ENCODE measurements at regions not wholly inside any gene's neighbourhood (a gene's known extent, or its start where the extent isn't known, plus 50 kb on each side); places are given as distances from the start of the nearest gene placed in this dataset. TPM values are rescaled to one million over a fixed set of nuclear protein-coding genes. Genes with fewer than 3 reads are reported as not detected.
A peak's percentile ranks its signal among the peaks of the same experiment; 100 is the strongest.

- Histone ChIP-seq H3K4me1 (ENCODE audit: insufficient read depth, low read length, poor library complexity, severe bottlenecking) (no peaks in the 10 kb centered on the region), H3K4me3 (ENCODE audit: low read depth, low read length, poor library complexity, severe bottlenecking) (no peak overlapping the region), H3K9me3 (ENCODE audit: low read depth, low read length, poor library complexity, severe bottlenecking) (no peaks in the 10 kb centered on the region), H3K27me3 (replicated peaks; ENCODE audit: insufficient read depth, low read depth, low read length, poor library complexity) (no peaks in the 10 kb centered on the region), H3K27ac (ENCODE audit: low read depth, low read length, poor library complexity, severe bottlenecking) (no peak overlapping the region), H3K36me3 (ENCODE audit: insufficient read depth, low read length, poor library complexity, severe bottlenecking) (no peaks in the 10 kb centered on the region)
- intact Hi-C loops (cut with micrococcal nuclease; ENCODE audit: unreplicated experiment), result no loop called here
- BruUV-seq (replicated peaks), result no TSS peak
- DNase-seq (ENCODE audit: low spot score), result peak; percentile 63
- POLR2A ChIA-PET (ENCODE audit: low non-redundant PET), result no interaction called here
- no peak for TF ChIP-seq EZH2 (IDR thresholded peaks at IDR 0.05; ENCODE audit: borderline replicate concordance, low read depth, low read length, poor library complexity, severe bottlenecking)
- TF ChIP-seq, protein P1, sequence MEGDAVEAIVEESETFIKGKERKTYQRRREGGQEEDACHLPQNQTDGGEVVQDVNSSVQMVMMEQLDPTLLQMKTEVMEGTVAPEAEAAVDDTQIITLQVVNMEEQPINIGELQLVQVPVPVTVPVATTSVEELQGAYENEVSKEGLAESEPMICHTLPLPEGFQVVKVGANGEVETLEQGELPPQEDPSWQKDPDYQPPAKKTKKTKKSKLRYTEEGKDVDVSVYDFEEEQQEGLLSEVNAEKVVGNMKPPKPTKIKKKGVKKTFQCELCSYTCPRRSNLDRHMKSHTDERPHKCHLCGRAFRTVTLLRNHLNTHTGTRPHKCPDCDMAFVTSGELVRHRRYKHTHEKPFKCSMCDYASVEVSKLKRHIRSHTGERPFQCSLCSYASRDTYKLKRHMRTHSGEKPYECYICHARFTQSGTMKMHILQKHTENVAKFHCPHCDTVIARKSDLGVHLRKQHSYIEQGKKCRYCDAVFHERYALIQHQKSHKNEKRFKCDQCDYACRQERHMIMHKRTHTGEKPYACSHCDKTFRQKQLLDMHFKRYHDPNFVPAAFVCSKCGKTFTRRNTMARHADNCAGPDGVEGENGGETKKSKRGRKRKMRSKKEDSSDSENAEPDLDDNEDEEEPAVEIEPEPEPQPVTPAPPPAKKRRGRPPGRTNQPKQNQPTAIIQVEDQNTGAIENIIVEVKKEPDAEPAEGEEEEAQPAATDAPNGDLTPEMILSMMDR (conservative IDR thresholded peaks at IDR 0.05; ENCODE audit: low read depth, low read length), result peak; percentile 69
- CTCF ChIA-PET, result interaction anchor here (0.7 kb wide), 1 partner anchor 94 kb away, joined by 5 read pairs; no protein-coding TSS in a partner anchor
These were observed 1352.9 kb downstream of the TMEM121 start for GRCh38 chr14:106879241-106879640.

GRCh38 chr14:106883218-106883692 lies 1356.9 kb downstream of the TMEM121 start:
- H3K4me1 ChIP-seq (ENCODE audit: insufficient read depth, low read length, poor library complexity, severe bottlenecking), result no peaks in the 10 kb centered on the region
- ChIA-PET POLR2A (ENCODE audit: low non-redundant PET) (no interaction called here), CTCF (interaction anchor here (0.6 kb wide), 1 partner anchor 10 kb away, joined by 3 read pairs; no protein-coding TSS in a partner anchor)
- BruUV-seq (replicated peaks), result no TSS peak
- no peaks in the 10 kb centered on the region for H3K36me3 ChIP-seq (ENCODE audit: insufficient read depth, low read length, poor library complexity, severe bottlenecking)
- TF ChIP-seq EZH2 (IDR thresholded peaks at IDR 0.05; ENCODE audit: borderline replicate concordance, low read depth, low read length, poor library complexity, severe bottlenecking), result no peak
- TF ChIP-seq, protein P1 (conservative IDR thresholded peaks at IDR 0.05; ENCODE audit: low read depth, low read length), result peak; percentile 63
- intact Hi-C loops (cut with micrococcal nuclease; ENCODE audit: unreplicated experiment), result no loop called here
- no peak overlapping the region for H3K4me3 ChIP-seq (ENCODE audit: low read depth, low read length, poor library complexity, severe bottlenecking)
- H3K27me3 ChIP-seq (replicated peaks; ENCODE audit: insufficient read depth, low read depth, low read length, poor library complexity), result no peaks in the 10 kb centered on the region
- peak; percentile 53 for DNase-seq (ENCODE audit: low spot score)
- H3K27ac ChIP-seq (ENCODE audit: low read depth, low read length, poor library complexity, severe bottlenecking), result no peak overlapping the region
- H3K9me3 ChIP-seq (ENCODE audit: low read depth, low read length, poor library complexity, severe bottlenecking), result no peaks in the 10 kb centered on the region

Small RNA genes lying in the stretch of these regions (microRNA-seq; reads per million reads assigned to microRNA genes)
- not detected for gene MIR4507
- not detected for gene MIR4537
- gene MIR4538, result not detected
- not detected for gene MIR4539
- not detected for gene MIR5195
- gene MIR8071-1, result not detected
- gene MIR8071-2, result not detected
